Central memory CD8-positive, alpha-beta T cell (primary cell): ENCODE measurements at regions not wholly inside any gene's neighbourhood (a gene's known extent, or its start where the extent isn't known, plus 50 kb on each side); places are given as distances from the start of the nearest gene placed in this dataset.

ENCODE experiments used
- ATAC-seq: fragments of 150-1000 bp; cut with Tn5 transposase; replicated peaks from 2 replicates; pipeline ENCODE4 v1.10.0; 2022; ENCODE audit warnings: mild to moderate bottlenecking, moderate FRiP score, moderate number of reproducible peaks; ENCODE audit not compliant: poor library complexity, severe bottlenecking; ENCODE audit errors: extremely low read depth
- DNase-seq, 2 donors: peaks; one replicate each; pipeline ENCODE4 v3.0.0; 2021; ENCODE audit warnings: low spot score in 2 of 2
- H3K27ac Mint-ChIP-seq: one replicate; pipeline ENCODE4 v1.8.0; 2022; ENCODE audit warnings: low read depth, mild to moderate bottlenecking, moderate library complexity, mixed read lengths
- H3K27me3 Mint-ChIP-seq: one replicate; pipeline ENCODE4 v1.8.0; 2022; ENCODE audit warnings: mixed read lengths
- H3K36me3 Mint-ChIP-seq: one replicate; pipeline ENCODE4 v1.8.0; 2022; ENCODE audit warnings: mild to moderate bottlenecking, moderate library complexity, mixed read lengths; ENCODE audit not compliant: insufficient read depth
- H3K4me1 Mint-ChIP-seq: one replicate; pipeline ENCODE4 v1.8.0; 2022; ENCODE audit warnings: mixed read lengths
- H3K4me3 Mint-ChIP-seq: one replicate; pipeline ENCODE4 v1.8.0; 2022; ENCODE audit warnings: mild to moderate bottlenecking, moderate library complexity, mixed read lengths
- H3K9me3 Mint-ChIP-seq: one replicate; pipeline ENCODE4 v1.8.0; 2022; ENCODE audit warnings: mixed read lengths

DNA sequence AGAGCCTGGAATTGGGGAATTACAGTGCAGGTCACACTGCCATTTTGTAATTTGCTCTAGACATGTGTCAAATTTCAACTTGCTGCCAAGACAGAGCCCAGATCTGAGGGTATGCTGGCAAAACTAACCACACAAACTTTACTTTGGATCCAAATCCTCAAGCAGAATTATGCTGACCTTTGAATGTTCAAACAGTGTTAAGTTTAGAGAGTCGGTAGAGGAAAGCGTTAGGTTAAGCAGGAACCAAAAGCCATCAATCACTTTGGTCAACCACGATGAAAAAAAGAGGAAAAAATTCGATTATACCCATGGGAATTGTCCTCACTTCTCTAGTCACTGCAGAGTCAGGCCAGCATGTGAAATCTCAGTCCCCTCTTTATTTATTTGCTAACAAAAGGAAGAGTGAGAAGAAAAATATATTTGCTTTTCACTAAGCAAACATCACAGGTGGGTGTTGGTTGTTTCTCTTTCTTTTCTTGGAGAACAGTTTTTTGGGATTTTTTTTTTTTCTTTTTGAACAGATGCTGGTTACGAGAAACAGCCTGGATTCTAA, 105.1 kb upstream of the ADGRF1 start:
- H3K9me3 Mint-ChIP-seq: no peaks in the 10 kb centered on the region
- no peak overlapping the region for H3K27ac Mint-ChIP-seq
- no peak for ATAC-seq
- peaks cover 32% of the 10 kb centered on the region for H3K27me3 Mint-ChIP-seq
- H3K4me3 Mint-ChIP-seq: no peak overlapping the region
- no peaks in the 10 kb centered on the region for H3K36me3 Mint-ChIP-seq
- DNase-seq: no peak
- H3K4me1 Mint-ChIP-seq: no peaks in the 10 kb centered on the region

DNA sequence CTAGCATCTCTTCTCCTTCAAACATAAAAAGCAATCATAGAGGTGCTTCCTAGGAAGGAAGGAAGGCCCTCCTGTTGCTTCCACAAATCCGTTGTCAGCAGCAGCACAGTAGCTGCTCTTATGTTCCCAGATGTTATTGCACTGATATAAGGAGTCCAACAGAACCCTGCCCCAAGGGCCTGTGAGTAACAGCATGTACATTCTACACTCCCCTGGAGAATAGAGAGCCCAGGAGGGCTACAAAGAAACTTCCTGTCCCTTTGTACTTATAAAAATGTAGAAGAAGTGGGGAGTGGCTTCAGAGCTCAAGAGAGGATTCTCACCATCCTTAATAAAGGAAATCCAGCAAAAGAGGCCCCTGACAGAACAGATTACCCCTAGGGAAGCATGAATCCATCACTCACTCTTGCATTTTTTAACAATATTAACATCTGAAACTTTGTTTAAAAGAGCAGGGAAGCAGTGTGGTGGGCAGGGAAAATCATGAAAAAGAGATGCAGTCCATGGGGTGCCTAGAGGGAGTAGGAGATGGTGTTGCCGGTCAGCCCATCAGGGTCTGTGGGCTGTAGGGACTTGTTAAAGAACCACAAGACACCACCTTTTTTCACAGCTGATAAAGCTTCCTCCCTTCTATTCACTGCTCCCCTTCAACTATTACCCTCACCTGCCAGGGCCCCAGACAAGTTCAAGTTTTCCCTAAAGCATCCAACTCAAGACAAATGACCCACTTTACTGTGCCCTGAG, 104.5 kb upstream of the ADGRF1 start:
- H3K4me1 Mint-ChIP-seq: no peaks in the 10 kb centered on the region
- peaks cover 32% of the 10 kb centered on the region for H3K27me3 Mint-ChIP-seq
- no peaks in the 10 kb centered on the region for H3K36me3 Mint-ChIP-seq
- no peak overlapping the region for H3K4me3 Mint-ChIP-seq
- ATAC-seq: no peak
- DNase-seq: no peak
- no peak overlapping the region for H3K27ac Mint-ChIP-seq
- no peaks in the 10 kb centered on the region for H3K9me3 Mint-ChIP-seq

DNA sequence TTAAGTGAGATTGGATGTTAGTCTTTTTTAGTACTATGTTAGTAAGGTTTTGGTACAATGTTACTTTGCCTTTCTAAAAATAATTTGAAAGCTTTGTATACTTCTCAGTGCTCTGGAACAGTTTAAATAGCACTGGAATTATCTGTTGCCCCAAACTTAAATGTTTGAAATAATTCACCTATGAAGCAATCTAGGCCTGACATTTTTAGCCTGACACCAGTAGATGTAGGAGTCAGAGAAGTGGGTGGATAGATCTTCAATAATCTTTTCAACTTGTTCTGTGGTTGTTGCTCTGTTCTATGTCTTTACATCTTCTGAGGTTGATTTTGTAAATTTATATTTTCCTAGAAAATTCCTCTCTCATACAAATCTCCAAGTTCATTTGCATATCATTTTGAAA, 103.1 kb upstream of the ADGRF1 start:
- Mint-ChIP-seq H3K9me3 (no peaks in the 10 kb centered on the region), H3K36me3 (no peaks in the 10 kb centered on the region), H3K27ac (no peak overlapping the region), H3K4me3 (no peak overlapping the region), H3K4me1 (no peaks in the 10 kb centered on the region), H3K27me3 (peaks cover 32% of the 10 kb centered on the region)
- ATAC-seq (no peak), DNase-seq (no peak)

DNA sequence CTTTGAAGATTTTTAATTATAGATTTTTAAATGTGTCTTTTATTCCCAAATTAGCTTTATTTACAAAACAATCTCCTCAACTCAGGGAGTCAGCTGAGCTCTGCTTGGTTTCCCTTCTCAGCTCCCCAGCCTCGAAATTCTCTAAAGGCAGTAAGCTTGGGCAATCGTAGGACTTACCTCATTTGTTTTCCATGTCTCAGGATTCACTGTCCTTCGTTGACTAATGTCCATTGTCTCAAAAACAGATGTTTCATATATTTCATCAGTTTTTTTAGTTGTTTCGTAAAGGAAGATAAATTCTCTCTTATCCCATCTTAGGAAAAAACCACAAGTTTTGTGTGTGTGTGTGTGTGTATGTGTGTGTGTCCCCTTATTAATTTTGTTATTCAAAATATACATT, 102.2 kb upstream of the ADGRF1 start:
- Mint-ChIP-seq H3K27me3 (peaks cover 25% of the 10 kb centered on the region), H3K36me3 (no peaks in the 10 kb centered on the region)

DNA sequence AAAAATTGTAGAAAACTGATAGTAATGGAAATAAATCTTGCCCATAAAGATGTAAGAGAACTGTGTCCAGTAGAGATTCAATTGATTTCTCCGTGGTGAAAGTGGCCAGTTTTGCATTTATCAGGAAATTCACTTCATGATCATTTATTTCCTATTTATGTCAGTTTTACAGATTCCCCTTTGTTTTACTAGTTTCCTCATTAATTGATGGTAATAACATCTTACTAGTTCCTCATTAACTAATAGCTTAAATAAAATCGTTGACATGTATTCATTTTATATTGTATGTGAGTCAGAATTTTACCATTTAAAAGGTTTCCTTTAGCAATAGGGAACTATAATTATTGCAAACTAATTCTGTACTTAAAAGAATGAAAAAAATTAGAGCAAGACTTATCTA, 99.8 kb upstream of the ADGRF1 start:
- H3K4me1 Mint-ChIP-seq: no peaks in the 10 kb centered on the region
- H3K4me3 Mint-ChIP-seq: no peak overlapping the region
- peaks cover 13% of the 10 kb centered on the region for H3K27me3 Mint-ChIP-seq
- no peak for DNase-seq
- no peak overlapping the region for H3K27ac Mint-ChIP-seq
- no peaks in the 10 kb centered on the region for H3K36me3 Mint-ChIP-seq
- no peaks in the 10 kb centered on the region for H3K9me3 Mint-ChIP-seq
- ATAC-seq: no peak

More for the DNA sequence above, 102.2 kb upstream of the ADGRF1 start:
- DNase-seq: no peak
- H3K4me1 Mint-ChIP-seq: no peaks in the 10 kb centered on the region
- H3K27ac Mint-ChIP-seq: no peak overlapping the region
- H3K4me3 Mint-ChIP-seq: no peak overlapping the region
- ATAC-seq: no peak
- no peaks in the 10 kb centered on the region for H3K9me3 Mint-ChIP-seq

DNA sequence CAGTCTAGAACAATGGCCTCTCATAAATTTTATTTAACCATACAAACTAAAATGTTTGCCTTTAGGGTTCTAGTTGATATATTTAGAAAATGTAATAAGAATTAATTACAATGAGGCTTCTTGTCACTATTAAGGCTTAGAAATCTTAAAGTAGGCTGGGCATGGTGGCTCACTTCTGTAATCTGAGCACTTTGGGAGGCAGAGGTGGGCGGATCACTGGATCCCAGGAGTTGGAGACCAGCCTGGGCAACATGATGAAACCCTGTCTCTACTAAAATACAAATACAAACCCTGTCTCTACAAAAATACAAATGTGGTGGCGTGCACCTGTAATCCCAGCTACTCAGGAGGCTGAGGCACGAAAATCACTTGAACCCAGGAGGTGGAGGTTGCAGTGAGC, 99.0 kb upstream of the ADGRF1 start:
- Mint-ChIP-seq H3K9me3 (no peaks in the 10 kb centered on the region), H3K4me1 (no peaks in the 10 kb centered on the region)

DNA sequence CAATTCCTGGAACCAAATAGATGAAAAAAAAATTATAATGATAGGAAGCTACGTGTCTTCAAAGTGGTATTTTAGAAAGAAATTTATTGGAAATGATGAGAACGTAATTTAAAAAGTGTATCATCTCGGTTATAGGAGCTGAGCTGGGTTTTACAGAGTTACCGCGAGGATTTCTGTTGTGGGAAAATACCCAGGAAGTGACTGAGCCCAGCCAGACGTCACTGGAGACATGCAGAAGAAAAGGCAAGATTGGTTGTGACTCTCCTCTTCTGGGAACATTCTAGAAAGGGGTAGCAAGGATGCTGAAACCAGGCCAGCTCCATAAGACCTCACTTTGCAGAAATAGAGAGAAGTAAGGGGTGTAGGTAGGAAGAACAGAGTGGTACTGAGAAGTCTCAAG, 95.9 kb upstream of the ADGRF1 start:
- DNase-seq (no peak), ATAC-seq (no peak)
- H3K4me3 Mint-ChIP-seq: no peak overlapping the region
- peaks cover 6% of the 10 kb centered on the region for H3K27me3 Mint-ChIP-seq
- no peaks in the 10 kb centered on the region for H3K36me3 Mint-ChIP-seq
- H3K9me3 Mint-ChIP-seq: no peaks in the 10 kb centered on the region
- no peak overlapping the region for H3K27ac Mint-ChIP-seq
- H3K4me1 Mint-ChIP-seq: no peaks in the 10 kb centered on the region

More for the DNA sequence above, 99.0 kb upstream of the ADGRF1 start:
- ATAC-seq: no peak
- DNase-seq: no peak
- Mint-ChIP-seq H3K27ac (no peak overlapping the region), H3K4me3 (no peak overlapping the region), H3K36me3 (no peaks in the 10 kb centered on the region), H3K27me3 (peaks cover 10% of the 10 kb centered on the region)

DNA sequence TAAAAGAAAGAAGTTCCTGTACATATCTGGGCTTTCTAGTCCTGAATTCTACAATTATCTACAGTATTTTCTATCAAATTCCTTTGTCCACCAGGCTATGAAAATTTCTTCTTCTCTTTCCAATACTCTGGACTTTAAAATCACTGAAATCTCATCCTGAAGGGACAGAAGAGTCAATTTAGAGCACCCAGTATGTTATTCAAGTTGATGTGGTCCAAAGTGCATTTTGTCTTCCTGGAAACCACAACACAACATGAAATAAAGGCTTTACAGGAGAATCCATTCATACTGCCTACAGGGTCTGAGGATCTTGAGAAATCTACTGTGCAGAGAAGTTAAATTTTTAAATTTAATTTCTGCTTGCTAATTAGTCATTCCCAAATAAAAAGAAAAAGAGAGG, 94.9 kb upstream of the ADGRF1 start:
- no peak for DNase-seq
- no peaks in the 10 kb centered on the region for H3K36me3 Mint-ChIP-seq
- no peak for ATAC-seq
- peaks cover 14% of the 10 kb centered on the region for H3K27me3 Mint-ChIP-seq
- no peaks in the 10 kb centered on the region for H3K4me1 Mint-ChIP-seq
- no peak overlapping the region for H3K27ac Mint-ChIP-seq
- H3K9me3 Mint-ChIP-seq: no peaks in the 10 kb centered on the region
- H3K4me3 Mint-ChIP-seq: no peak overlapping the region

DNA sequence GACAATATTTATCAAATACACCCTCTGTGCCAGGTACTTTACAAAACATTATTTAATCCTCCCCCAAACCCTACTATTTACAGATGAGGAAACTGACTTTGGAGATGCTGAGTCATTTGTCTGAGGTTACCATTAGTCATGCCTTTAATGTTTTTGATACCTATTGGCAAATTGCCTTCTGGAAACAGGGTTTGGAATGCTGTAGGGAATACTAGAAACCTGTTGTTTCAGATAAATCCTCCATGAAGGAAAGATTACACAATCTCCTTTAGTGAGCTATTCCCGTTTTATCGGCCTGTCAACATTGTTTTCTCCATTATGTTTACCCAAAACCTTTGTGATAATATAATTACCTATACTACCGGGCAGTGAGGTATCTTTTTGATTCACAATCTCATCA, 93.6 kb upstream of the ADGRF1 start:
- ATAC-seq: no peak
- H3K4me1 Mint-ChIP-seq: no peaks in the 10 kb centered on the region
- H3K9me3 Mint-ChIP-seq: no peaks in the 10 kb centered on the region
- H3K36me3 Mint-ChIP-seq: no peaks in the 10 kb centered on the region
- H3K27me3 Mint-ChIP-seq: peaks cover 26% of the 10 kb centered on the region
- no peak overlapping the region for H3K27ac Mint-ChIP-seq
- no peak for DNase-seq
- no peak overlapping the region for H3K4me3 Mint-ChIP-seq

DNA sequence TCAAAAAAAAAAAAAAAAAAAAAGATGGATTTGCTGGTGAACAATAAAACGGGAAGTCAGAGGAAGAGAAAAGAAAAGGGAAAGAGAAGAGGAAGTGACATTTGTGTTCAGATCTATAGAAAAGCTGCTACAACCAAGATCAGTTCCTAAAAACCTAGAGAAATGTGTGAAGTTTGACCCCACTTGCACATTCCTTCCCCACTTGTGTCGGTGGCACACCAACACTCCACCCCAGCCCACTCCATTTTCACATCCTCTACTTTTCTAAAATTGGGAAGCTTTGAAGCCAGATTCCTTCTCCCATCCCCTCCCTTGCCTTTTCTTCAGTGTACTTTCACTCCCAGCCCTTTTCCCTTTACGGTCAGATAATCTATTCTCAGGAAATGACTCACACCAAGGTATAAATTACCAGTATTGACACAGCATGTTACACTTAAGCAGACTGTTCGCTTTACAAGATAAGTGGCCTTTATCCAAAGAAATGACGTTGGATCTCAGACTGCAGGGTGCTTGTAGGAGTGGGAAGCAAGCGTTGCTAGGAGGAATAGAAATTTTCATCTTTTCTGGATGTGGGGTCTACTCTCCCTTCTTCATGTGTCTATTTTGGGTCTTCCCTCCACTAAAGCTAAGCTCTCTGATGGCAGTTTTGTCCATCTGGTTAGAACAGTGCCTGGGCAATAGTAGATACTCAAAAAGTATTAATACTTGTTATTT, 92.5 kb upstream of the ADGRF1 start:
- Mint-ChIP-seq H3K4me1 (no peaks in the 10 kb centered on the region), H3K9me3 (no peaks in the 10 kb centered on the region), H3K27me3 (peaks cover 26% of the 10 kb centered on the region), H3K36me3 (no peaks in the 10 kb centered on the region), H3K27ac (no peak overlapping the region), H3K4me3 (no peak overlapping the region)
- ATAC-seq (no peak), DNase-seq (no peak)

DNA sequence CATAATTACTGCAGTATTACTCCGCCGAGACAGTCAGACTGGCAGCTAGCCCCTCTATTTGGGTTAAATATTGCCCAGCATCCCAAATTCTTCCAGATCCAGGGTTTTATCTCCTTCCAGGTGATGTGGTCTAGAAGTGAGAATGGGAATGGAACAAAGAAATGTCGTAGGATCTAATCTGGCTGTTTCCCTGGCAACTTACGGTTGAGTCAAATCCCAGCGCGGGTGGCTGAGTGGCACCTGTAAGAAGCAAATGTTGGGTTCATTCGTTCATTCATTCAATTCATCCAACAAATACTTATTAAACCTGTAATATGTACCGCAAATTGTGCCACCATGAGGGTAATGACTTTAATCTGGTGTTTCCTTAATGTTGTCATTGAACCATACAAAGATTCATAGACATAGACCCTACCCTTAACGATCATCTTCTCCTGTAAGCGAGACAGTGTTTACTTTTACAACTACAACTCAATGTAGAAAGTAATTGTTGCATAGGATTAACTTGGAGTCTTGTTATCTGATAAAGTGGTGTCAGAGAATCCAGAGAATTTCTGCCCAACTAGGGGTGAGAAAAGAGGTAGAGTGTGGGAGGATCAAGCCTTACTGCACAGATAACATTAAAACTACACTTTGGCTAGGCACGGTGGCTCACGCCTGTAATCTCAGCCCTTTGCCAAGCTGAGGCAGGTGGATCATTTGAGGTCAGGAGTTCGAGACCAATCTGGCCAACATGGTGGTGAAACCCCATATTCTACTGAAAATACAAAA, 91.3 kb upstream of the ADGRF1 start:
- H3K27me3 Mint-ChIP-seq: peaks cover 26% of the 10 kb centered on the region
- ATAC-seq: no peak
- no peak overlapping the region for H3K4me3 Mint-ChIP-seq
- H3K4me1 Mint-ChIP-seq: no peaks in the 10 kb centered on the region
- no peaks in the 10 kb centered on the region for H3K9me3 Mint-ChIP-seq
- no peak overlapping the region for H3K27ac Mint-ChIP-seq
- no peaks in the 10 kb centered on the region for H3K36me3 Mint-ChIP-seq
- DNase-seq: no peak

DNA sequence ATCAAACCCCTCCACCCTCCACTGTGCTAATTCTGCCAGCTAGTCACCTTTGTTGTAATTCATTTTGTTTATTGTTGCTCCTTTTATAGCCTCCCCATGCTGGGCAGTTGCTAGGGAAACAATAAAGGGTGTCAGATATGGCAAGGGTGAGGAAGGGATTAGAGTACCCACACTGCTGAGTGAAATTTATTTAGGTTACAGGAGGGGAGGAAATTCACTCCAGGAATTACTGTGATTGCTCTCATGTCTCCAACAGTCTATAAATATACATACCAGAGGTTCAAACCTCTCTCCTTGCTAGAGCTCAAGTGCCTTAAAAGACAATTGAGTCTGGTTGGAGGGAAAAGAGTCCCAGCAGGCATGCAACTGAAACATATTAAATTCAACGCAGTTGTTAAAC, 90.6 kb upstream of the ADGRF1 start:
- DNase-seq: no peak
- H3K27me3 Mint-ChIP-seq: peaks cover 26% of the 10 kb centered on the region
- no peaks in the 10 kb centered on the region for H3K36me3 Mint-ChIP-seq
- ATAC-seq: no peak
- H3K27ac Mint-ChIP-seq: no peak overlapping the region
- no peaks in the 10 kb centered on the region for H3K4me1 Mint-ChIP-seq
- H3K4me3 Mint-ChIP-seq: no peak overlapping the region
- H3K9me3 Mint-ChIP-seq: no peaks in the 10 kb centered on the region
